Suppressor macrophage treated with lipopolysaccharide for 1 hour (primary cell): ENCODE measurements at regions not wholly inside any gene's neighbourhood (a gene's known extent, or its start where the extent isn't known, plus 50 kb on each side); places are given as distances from the start of the nearest gene placed in this dataset.

Experiments used
- DNase-seq, 3 donors: peaks; one replicate each; pipeline ENCODE4 v3.0.0-alpha.2; 2020 to 2022

GRCh38 chr13:77838271-77838670 lies 80.4 kb downstream of the EDNRB start:
- no peak for DNase-seq

GRCh38 chr13:77836423-77836822 lies 82.2 kb downstream of the EDNRB start:
- DNase-seq, result peak; percentile 67 to 94 (median 85)

- DNase-seq, result peak; percentile 53 to 76 (median 67)
Measured at GRCh38 chr13:77833331-77833863, 85.2 kb downstream of the EDNRB start.

GRCh38 chr13:77832339-77833100 lies 86.1 kb downstream of the EDNRB start:
- DNase-seq, result peak; percentile 59 to 80 (median 78)

GRCh38 chr13:77831866-77832265 lies 86.8 kb downstream of the EDNRB start:
- peak; percentile 32 to 47 (median 41) for DNase-seq

- no peak for DNase-seq
Measured at GRCh38 chr13:77829963-77830362, 88.7 kb downstream of the EDNRB start.

GRCh38 chr13:77828799-77829198 lies 89.8 kb downstream of the EDNRB start:
- peak in 1 of 3 donors; percentile 29 for DNase-seq

- DNase-seq, result no peak
Measured at GRCh38 chr13:77827332-77827731, 91.3 kb downstream of the EDNRB start.

GRCh38 chr13:77820431-77821149 lies 98.0 kb downstream of the EDNRB start:
- DNase-seq, result no peak

- peak; percentile 18 to 61 (median 61) for DNase-seq
Measured at GRCh38 chr13:77817521-77817920, 101.1 kb downstream of the EDNRB start.

GRCh38 chr13:77815330-77815729 lies 103.3 kb downstream of the EDNRB start:
- no peak for DNase-seq
